ENCODE measurements at regions not wholly inside any gene's neighbourhood (a gene's known extent, or its start where the extent isn't known, plus 50 kb on each side); places are given as distances from the start of the nearest gene placed in this dataset.
A peak's percentile ranks its signal among the peaks of the same experiment; 100 is the strongest.

DNA sequence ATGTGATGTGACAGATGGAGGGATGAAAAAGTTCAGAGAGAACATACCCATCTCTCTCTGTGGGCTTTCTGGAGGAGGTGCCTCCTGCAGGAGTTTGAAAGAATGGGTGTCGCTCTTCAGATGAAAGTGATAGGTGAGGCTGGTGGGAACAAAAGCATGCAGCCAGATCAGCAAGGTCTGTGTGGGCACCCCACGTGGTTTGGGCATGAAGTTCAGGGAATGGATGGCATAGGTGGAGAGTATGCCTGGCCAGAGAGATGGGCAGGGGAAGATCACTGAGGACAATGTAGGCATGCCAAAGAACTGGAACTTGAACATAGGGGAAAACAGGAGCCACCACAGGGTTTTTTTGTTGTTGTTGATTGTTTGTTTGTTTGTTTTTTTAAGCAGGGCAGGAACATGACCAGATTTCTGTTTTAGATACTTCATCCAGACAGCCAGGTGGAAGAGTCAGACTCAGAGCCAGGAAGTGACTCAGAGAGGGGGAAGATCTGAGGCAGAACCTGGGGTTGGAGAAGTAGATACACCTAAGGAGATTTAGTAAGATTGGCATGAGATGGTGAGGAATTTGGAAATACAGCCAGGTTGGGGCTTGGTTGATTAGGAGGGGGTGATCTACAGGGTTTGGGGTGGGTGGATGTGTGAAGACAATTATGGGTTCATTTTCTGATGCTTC, 64.8 kb upstream of the CLSTN2 start:
- Histone ChIP-seq H3K18ac (ENCODE audit: low read length) (peak overlapping the region; percentile 35), H2BK5ac (ENCODE audit: low read length) (no peak overlapping the region), H3K9ac (ENCODE audit: low read depth, low read length, poor library complexity) (no peak overlapping the region), H2BK120ac (ENCODE audit: low read depth, low read length) (no peak overlapping the region), H3K27ac (replicated peaks; ENCODE audit: low read length) (no peak overlapping the region), H3K36me3 (replicated peaks in 1 of 2; ENCODE audit: control insufficient read depth in 2 of 2, insufficient read depth in 2 of 2, low read length in 2 of 2) (no peaks in the 10 kb centered on the region), H3K9me3 (replicated peaks in 1 of 2; ENCODE audit: control insufficient read depth in 2 of 2, insufficient read depth in 1 of 2, low read depth in 1 of 2, low read length in 2 of 2) (peaks cover 0 to 2% of the 10 kb centered on the region in 2 donors), H2AK5ac (ENCODE audit: low read depth, low read length) (no peak overlapping the region), H2BK15ac (ENCODE audit: low read length) (no peak overlapping the region), H3K23ac (ENCODE audit: low read depth, low read length, poor library complexity) (no peak overlapping the region), H4K91ac (ENCODE audit: low read depth, low read length, poor library complexity) (no peak overlapping the region), H4K8ac (ENCODE audit: low read depth, low read length) (no peak overlapping the region), H3K4me3 (ENCODE audit: low read length in 2 of 2) (no peak overlapping the region), H3K4ac (ENCODE audit: low read length) (no peak overlapping the region), H3K27me3 (ENCODE audit: control insufficient read depth in 3 of 3, insufficient read depth in 3 of 3, low read depth in 1 of 3, low read length in 3 of 3) (no peaks in the 10 kb centered on the region), H2AFZ (ENCODE audit: low read length) (no peak overlapping the region), H3K79me1 (ENCODE audit: low read depth, low read length) (no peaks in the 10 kb centered on the region), H3K4me2 (ENCODE audit: insufficient read depth, low read length, poor library complexity, severe bottlenecking) (no peak overlapping the region), H2BK12ac (ENCODE audit: low read length) (no peak overlapping the region), H3K14ac (ENCODE audit: low read length) (no peak overlapping the region), H3K4me1 (ENCODE audit: control insufficient read depth in 2 of 2, insufficient read depth in 1 of 2, low read depth in 1 of 2, low read length in 2 of 2) (no peaks in the 10 kb centered on the region)
- no peak for DNase-seq (ENCODE audit: low spot score)
- no CpG with 5 or more reads among the region's 2 CpGs for WGBS, 2 donors (ENCODE audit: extremely low coverage in 2 of 2, insufficient read length in 2 of 2, insufficient replicate concordance in 1 of 2)

DNA sequence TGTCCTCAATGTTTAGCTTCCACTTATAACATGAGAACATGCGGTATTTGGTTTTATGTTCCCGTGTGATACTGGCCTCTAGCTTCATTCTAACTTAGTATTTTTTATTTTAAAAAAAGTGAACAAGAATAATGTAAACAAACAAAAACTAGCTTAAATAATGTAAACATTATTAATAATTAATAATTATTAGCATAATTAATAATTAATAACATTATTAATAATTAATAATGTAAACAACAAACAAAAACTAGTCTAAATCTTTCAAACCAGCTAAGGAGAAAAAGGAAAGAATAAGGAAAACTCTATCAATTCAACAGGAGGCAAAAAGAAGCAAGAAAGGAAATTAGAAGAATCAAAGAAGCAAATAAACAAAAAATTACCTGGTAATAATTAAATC, 66.2 kb upstream of the CLSTN2 start:
- H4K91ac ChIP-seq (ENCODE audit: low read depth, low read length, poor library complexity): no peak overlapping the region
- no peak overlapping the region for H2BK120ac ChIP-seq (ENCODE audit: low read depth, low read length)
- H3K4ac ChIP-seq (ENCODE audit: low read length): no peak overlapping the region
- H3K79me1 ChIP-seq (ENCODE audit: low read depth, low read length): no peaks in the 10 kb centered on the region
- H3K18ac ChIP-seq (ENCODE audit: low read length): no peak overlapping the region
- no peak overlapping the region for H3K23ac ChIP-seq (ENCODE audit: low read depth, low read length, poor library complexity)
- no peak overlapping the region for H2BK5ac ChIP-seq (ENCODE audit: low read length)
- no peak for DNase-seq (ENCODE audit: low spot score)
- WGBS, 2 donors (ENCODE audit: extremely low coverage in 2 of 2, insufficient read length in 2 of 2, insufficient replicate concordance in 1 of 2): no CpG with 5 or more reads among the region's 2 CpGs
- no peak overlapping the region for H3K27ac ChIP-seq (replicated peaks; ENCODE audit: low read length)
- no peaks in the 10 kb centered on the region for H3K36me3 ChIP-seq (replicated peaks in 1 of 2; ENCODE audit: control insufficient read depth in 2 of 2, insufficient read depth in 2 of 2, low read length in 2 of 2)
- no peak overlapping the region for H3K9ac ChIP-seq (ENCODE audit: low read depth, low read length, poor library complexity)
- no peaks in the 10 kb centered on the region for H3K27me3 ChIP-seq (ENCODE audit: control insufficient read depth in 3 of 3, insufficient read depth in 3 of 3, low read depth in 1 of 3, low read length in 3 of 3)
- no peak overlapping the region for H2BK15ac ChIP-seq (ENCODE audit: low read length)
- H3K4me3 ChIP-seq (ENCODE audit: low read length in 2 of 2): no peak overlapping the region
- no peaks in the 10 kb centered on the region for H3K4me1 ChIP-seq (ENCODE audit: control insufficient read depth in 2 of 2, insufficient read depth in 1 of 2, low read depth in 1 of 2, low read length in 2 of 2)
- H2AFZ ChIP-seq (ENCODE audit: low read length): no peak overlapping the region
- H3K9me3 ChIP-seq (replicated peaks in 1 of 2; ENCODE audit: control insufficient read depth in 2 of 2, insufficient read depth in 1 of 2, low read depth in 1 of 2, low read length in 2 of 2): peaks cover 0 to 2% of the 10 kb centered on the region in 2 donors
- H4K8ac ChIP-seq (ENCODE audit: low read depth, low read length): no peak overlapping the region
- H3K4me2 ChIP-seq (ENCODE audit: insufficient read depth, low read length, poor library complexity, severe bottlenecking): no peak overlapping the region
- no peak overlapping the region for H2BK12ac ChIP-seq (ENCODE audit: low read length)
- no peak overlapping the region for H3K14ac ChIP-seq (ENCODE audit: low read length)
- H2AK5ac ChIP-seq (ENCODE audit: low read depth, low read length): no peak overlapping the region

DNA sequence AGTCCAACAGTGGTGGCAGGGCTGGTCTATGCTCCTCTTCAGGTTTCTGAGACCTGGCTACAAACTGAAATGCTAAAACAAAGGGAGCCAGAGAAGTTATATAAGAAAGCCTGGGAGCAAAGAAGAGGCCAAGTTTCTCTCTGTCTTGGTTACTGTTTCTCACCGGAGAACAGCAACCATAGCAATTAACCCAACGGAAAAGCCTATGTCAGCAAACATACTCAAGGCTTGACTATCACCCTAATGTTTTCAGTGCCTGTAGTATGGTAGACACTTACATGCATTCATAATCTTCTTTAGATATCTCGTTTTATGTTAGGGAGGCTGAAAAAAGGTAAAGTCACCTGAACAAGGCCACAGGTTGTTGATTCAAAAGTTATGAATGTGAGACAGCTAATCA, 86.3 kb upstream of the CLSTN2 start:
- WGBS, 2 donors (ENCODE audit: extremely low coverage in 2 of 2, insufficient read length in 2 of 2, insufficient replicate concordance in 1 of 2): no CpG with 5 or more reads among the region's 3 CpGs
- Histone ChIP-seq H4K8ac (ENCODE audit: low read depth, low read length) (no peak overlapping the region), H3K9ac (ENCODE audit: low read depth, low read length, poor library complexity) (peak overlapping the region; percentile 66), H3K4me3 (ENCODE audit: low read length in 2 of 2) (no peak overlapping the region), H3K79me1 (ENCODE audit: low read depth, low read length) (no peaks in the 10 kb centered on the region), H4K91ac (ENCODE audit: low read depth, low read length, poor library complexity) (no peak overlapping the region), H3K14ac (ENCODE audit: low read length) (no peak overlapping the region), H2BK15ac (ENCODE audit: low read length) (no peak overlapping the region), H3K9me3 (replicated peaks in 1 of 2; ENCODE audit: control insufficient read depth in 2 of 2, insufficient read depth in 1 of 2, low read depth in 1 of 2, low read length in 2 of 2) (no peaks in the 10 kb centered on the region), H3K4me1 (ENCODE audit: control insufficient read depth in 2 of 2, insufficient read depth in 1 of 2, low read depth in 1 of 2, low read length in 2 of 2) (peaks cover 0 to 1% of the 10 kb centered on the region in 2 donors), H3K4ac (ENCODE audit: low read length) (no peak overlapping the region), H2BK5ac (ENCODE audit: low read length) (no peak overlapping the region), H3K27me3 (ENCODE audit: control insufficient read depth in 3 of 3, insufficient read depth in 3 of 3, low read depth in 1 of 3, low read length in 3 of 3) (no peaks in the 10 kb centered on the region), H2AK5ac (ENCODE audit: low read depth, low read length) (no peak overlapping the region), H3K18ac (ENCODE audit: low read length) (no peak overlapping the region), H2BK120ac (ENCODE audit: low read depth, low read length) (no peak overlapping the region), H2BK12ac (ENCODE audit: low read length) (no peak overlapping the region), H3K36me3 (replicated peaks in 1 of 2; ENCODE audit: control insufficient read depth in 2 of 2, insufficient read depth in 2 of 2, low read length in 2 of 2) (no peaks in the 10 kb centered on the region), H2AFZ (ENCODE audit: low read length) (no peak overlapping the region), H3K4me2 (ENCODE audit: insufficient read depth, low read length, poor library complexity, severe bottlenecking) (no peak overlapping the region), H3K27ac (replicated peaks; ENCODE audit: low read length) (no peak overlapping the region), H3K23ac (ENCODE audit: low read depth, low read length, poor library complexity) (no peak overlapping the region)
- DNase-seq (ENCODE audit: low spot score): no peak

DNA sequence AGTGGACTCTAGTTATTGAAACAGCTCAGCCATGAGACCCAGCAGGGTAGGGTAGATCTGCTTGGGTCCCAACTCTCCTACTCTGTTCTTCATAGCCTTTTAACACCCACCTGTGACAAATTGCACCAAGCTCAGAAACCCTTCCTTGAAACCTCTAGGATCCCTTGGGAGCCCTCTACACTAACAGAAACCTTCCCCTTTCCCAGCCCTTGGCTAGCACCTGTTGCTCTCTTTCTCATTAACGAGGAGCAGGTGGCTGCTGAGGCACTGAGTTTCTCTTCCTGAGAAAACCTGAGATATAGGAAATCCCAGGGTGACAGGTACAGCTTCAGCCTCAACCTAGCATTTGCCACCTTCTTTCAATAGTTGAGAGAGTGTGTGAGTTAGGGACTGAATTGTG, 88.3 kb upstream of the CLSTN2 start:
- DNase-seq (ENCODE audit: low spot score): no peak
- Histone ChIP-seq H3K14ac (ENCODE audit: low read length) (no peak overlapping the region), H3K79me1 (ENCODE audit: low read depth, low read length) (no peaks in the 10 kb centered on the region), H2BK120ac (ENCODE audit: low read depth, low read length) (no peak overlapping the region), H3K4me2 (ENCODE audit: insufficient read depth, low read length, poor library complexity, severe bottlenecking) (no peak overlapping the region), H2BK12ac (ENCODE audit: low read length) (no peak overlapping the region), H4K8ac (ENCODE audit: low read depth, low read length) (no peak overlapping the region), H2AFZ (ENCODE audit: low read length) (no peak overlapping the region), H3K18ac (ENCODE audit: low read length) (no peak overlapping the region), H3K4me1 (ENCODE audit: control insufficient read depth in 2 of 2, insufficient read depth in 1 of 2, low read depth in 1 of 2, low read length in 2 of 2) (peaks cover 0 to 1% of the 10 kb centered on the region in 2 donors), H2BK5ac (ENCODE audit: low read length) (no peak overlapping the region), H3K23ac (ENCODE audit: low read depth, low read length, poor library complexity) (no peak overlapping the region), H2AK5ac (ENCODE audit: low read depth, low read length) (no peak overlapping the region), H3K36me3 (replicated peaks in 1 of 2; ENCODE audit: control insufficient read depth in 2 of 2, insufficient read depth in 2 of 2, low read length in 2 of 2) (no peaks in the 10 kb centered on the region), H3K4me3 (ENCODE audit: low read length in 2 of 2) (no peak overlapping the region), H3K9ac (ENCODE audit: low read depth, low read length, poor library complexity) (no peak overlapping the region), H3K27me3 (ENCODE audit: control insufficient read depth in 3 of 3, insufficient read depth in 3 of 3, low read depth in 1 of 3, low read length in 3 of 3) (no peaks in the 10 kb centered on the region), H3K4ac (ENCODE audit: low read length) (no peak overlapping the region), H3K27ac (replicated peaks; ENCODE audit: low read length) (no peak overlapping the region), H4K91ac (ENCODE audit: low read depth, low read length, poor library complexity) (no peak overlapping the region), H3K9me3 (replicated peaks in 1 of 2; ENCODE audit: control insufficient read depth in 2 of 2, insufficient read depth in 1 of 2, low read depth in 1 of 2, low read length in 2 of 2) (no peaks in the 10 kb centered on the region), H2BK15ac (ENCODE audit: low read length) (no peak overlapping the region)
- no CpG with 5 or more reads among the region's 1 CpG for WGBS, 2 donors (ENCODE audit: extremely low coverage in 2 of 2, insufficient read length in 2 of 2, insufficient replicate concordance in 1 of 2)
